Esophagus squamous epithelium (tissue), 5 donors: ENCODE measurements at regions not wholly inside any gene's neighbourhood (a gene's known extent, or its start where the extent isn't known, plus 50 kb on each side); places are given as distances from the start of the nearest gene placed in this dataset.

Experiments
- DNase-seq: peaks from one replicate; lab custom pipeline; 2025; lab: John Stamatoyannopoulos, UW
- H3K27ac ChIP-seq, 4 donors: fragments of 200-600 bp; sonication (generic); one replicate each; pipeline ENCODE4 v1.5.1; 2016 to 2019; ENCODE audit warnings: mild to moderate bottlenecking in 1 of 4
- H3K27me3 ChIP-seq, 4 donors: fragments of 200-600 bp; sonication (generic); 1 replicate in 3 of 4; 2 replicates in 1 of 4; pipeline versions ENCODE4 v1.5.1 to v1.6.0; 2017 to 2021; ENCODE audit warnings: antibody characterized with exemption in 1 of 4
- H3K36me3 ChIP-seq, 3 donors: fragments of 200-600 bp; sonication (generic); one replicate each; pipeline ENCODE4 v1.5.1; 2016 to 2019
- H3K4me1 ChIP-seq, 3 donors: fragments of 200-600 bp; sonication (generic); one replicate each; pipeline ENCODE4 v1.5.1; 2017 to 2019
- H3K4me3 ChIP-seq, 4 donors: fragments of 200-600 bp; sonication (generic); 1 replicate in 3 of 4; 2 replicates in 1 of 4; pipeline ENCODE4 v1.5.1; 2016 to 2019; ENCODE audit warnings: mild to moderate bottlenecking in 2 of 4, moderate library complexity in 1 of 4
- H3K9me3 ChIP-seq, 3 donors: fragments of 200-600 bp; sonication (generic); one replicate each; pipeline ENCODE4 v1.5.1; 2016 to 2019
- POLR2A ChIP-seq, 4 donors: fragments of 450-650 bp; IDR thresholded peaks; one replicate each; pipeline ENCODE4 v1.6.1; 2017; ENCODE audit warnings: antibody characterized with exemption in 4 of 4, mild to moderate bottlenecking in 4 of 4, moderate library complexity in 3 of 4
- WGBS, 2 donors: methylation state at CpG; one replicate each; pipeline ENCODE4 v1.1.5; 2018; 5-methylcytosine and 5-hydroxymethylcytosine counted together
- intact Hi-C: fragments of 100-400 bp; cut with DNase I; formaldehyde crosslinking; loops from one replicate; pipeline ENCODE4 v1.15.0; 2022
- TF ChIP-seq, protein P1 (sequence below), 6 experiments: fragments of 450-650 bp in 4 of 6; fragments of 200-600 bp in 2 of 6; sonication (generic) in 2 of 6; IDR thresholded peaks; one replicate each; pipeline ENCODE4 v1.5.1; 2016 to 2019; ENCODE audit warnings: antibody characterized with exemption in 6 of 6, mild to moderate bottlenecking in 4 of 6, moderate library complexity in 4 of 6
- donor health status: DM: yes; HTN: yes; CAD: no.

DNA sequence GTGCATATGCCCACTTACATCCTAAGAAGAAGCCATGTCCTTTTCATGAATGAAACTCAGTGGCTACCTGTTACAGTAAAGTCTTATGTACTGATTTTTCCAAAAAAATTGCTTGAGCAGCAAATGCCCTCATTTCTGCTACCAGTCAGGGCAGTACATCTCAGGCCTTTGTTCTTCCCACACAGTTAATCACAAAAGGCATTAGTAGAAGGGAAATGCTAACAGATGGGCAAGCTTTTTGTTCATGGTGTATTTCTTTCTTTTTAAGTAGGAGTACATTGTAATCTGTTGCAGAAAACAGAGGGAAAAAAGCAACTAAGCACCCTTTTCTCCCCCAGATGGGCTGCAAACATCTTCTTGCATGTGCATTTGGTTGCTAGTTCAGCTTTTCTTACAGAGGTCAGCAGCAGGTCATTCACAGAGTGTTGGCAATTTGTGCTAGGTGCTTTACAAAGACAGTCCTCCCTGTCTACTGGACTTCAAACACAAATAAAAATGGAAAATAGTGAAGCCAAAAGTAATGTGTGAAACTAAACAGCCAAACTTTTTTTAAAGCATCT lies 373.4 kb downstream of the PRDM5 start:
- TF ChIP-seq, protein P1, sequence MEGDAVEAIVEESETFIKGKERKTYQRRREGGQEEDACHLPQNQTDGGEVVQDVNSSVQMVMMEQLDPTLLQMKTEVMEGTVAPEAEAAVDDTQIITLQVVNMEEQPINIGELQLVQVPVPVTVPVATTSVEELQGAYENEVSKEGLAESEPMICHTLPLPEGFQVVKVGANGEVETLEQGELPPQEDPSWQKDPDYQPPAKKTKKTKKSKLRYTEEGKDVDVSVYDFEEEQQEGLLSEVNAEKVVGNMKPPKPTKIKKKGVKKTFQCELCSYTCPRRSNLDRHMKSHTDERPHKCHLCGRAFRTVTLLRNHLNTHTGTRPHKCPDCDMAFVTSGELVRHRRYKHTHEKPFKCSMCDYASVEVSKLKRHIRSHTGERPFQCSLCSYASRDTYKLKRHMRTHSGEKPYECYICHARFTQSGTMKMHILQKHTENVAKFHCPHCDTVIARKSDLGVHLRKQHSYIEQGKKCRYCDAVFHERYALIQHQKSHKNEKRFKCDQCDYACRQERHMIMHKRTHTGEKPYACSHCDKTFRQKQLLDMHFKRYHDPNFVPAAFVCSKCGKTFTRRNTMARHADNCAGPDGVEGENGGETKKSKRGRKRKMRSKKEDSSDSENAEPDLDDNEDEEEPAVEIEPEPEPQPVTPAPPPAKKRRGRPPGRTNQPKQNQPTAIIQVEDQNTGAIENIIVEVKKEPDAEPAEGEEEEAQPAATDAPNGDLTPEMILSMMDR (IDR thresholded peaks at IDR 0.05): no peak
- TF ChIP-seq POLR2A (IDR thresholded peaks at IDR 0.05): no peak
- no peaks in the 10 kb centered on the region for H3K4me1 ChIP-seq
- intact Hi-C loops: no loop called here
- H3K36me3 ChIP-seq: no peaks in the 10 kb centered on the region
- DNase-seq: no peak
- no peaks in the 10 kb centered on the region for H3K27me3 ChIP-seq
- H3K4me3 ChIP-seq: no peak overlapping the region
- H3K27ac ChIP-seq: no peak overlapping the region
- H3K9me3 ChIP-seq: no peaks in the 10 kb centered on the region

DNA sequence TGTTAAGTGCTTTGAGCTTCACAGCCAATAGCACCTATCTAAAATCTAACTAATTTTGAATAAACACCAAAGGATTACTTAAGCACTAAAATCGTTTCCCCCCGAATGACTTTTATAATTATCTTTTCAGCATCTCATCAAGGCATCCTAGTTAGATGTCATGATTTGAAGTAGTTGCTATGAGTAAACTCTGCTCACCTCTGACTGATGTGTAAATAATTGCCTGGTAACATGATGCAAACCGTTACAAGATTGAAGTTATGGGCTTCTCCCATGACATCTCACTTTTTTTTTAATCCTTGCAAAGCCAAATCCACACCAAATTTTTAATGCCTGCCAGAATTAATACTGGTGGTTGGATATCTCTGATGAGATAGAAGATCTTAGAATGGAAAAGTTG lies 377.1 kb downstream of the PRDM5 start:
- H3K36me3 ChIP-seq: no peaks in the 10 kb centered on the region
- H3K27ac ChIP-seq: no peak overlapping the region
- no peaks in the 10 kb centered on the region for H3K9me3 ChIP-seq
- WGBS, 2 donors: 68 to 72% methylated on average over 3 of the region's 3 CpGs
- TF ChIP-seq, protein P1 (IDR thresholded peaks at IDR 0.05): no peak
- no peak for TF ChIP-seq POLR2A (IDR thresholded peaks at IDR 0.05)
- H3K4me3 ChIP-seq: no peak overlapping the region
- intact Hi-C loops: no loop called here
- DNase-seq: no peak
- H3K4me1 ChIP-seq: no peaks in the 10 kb centered on the region
- no peaks in the 10 kb centered on the region for H3K27me3 ChIP-seq

DNA sequence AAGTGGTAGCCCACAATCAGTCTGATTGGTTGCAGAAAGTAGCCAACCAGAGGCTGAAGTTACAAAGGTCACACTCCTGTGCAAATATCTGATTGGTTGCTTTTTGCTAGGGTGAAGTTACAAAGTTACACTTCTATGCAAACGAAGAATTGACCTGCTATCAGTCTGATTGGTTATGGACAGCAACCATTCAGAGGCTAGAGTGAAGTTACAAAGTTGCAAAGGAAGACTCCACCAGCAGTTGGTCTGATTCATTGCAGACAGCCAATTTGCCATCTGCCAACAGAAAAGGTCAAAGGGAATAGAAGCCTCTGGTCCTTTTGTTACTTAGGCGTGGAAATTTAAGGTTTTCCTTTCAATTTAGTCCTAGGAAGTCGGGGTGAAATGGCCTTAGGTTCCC lies 377.7 kb downstream of the PRDM5 start:
- Histone ChIP-seq H3K36me3 (no peaks in the 10 kb centered on the region), H3K27ac (no peak overlapping the region), H3K4me3 (no peak overlapping the region), H3K9me3 (no peaks in the 10 kb centered on the region), H3K4me1 (no peaks in the 10 kb centered on the region), H3K27me3 (no peaks in the 10 kb centered on the region)
- TF ChIP-seq, protein P1 (IDR thresholded peaks at IDR 0.05): no peak
- no peak for TF ChIP-seq POLR2A (IDR thresholded peaks at IDR 0.05)
- intact Hi-C loops: no loop called here
- 46 to 50% methylated on average over 3 of the region's 3 CpGs for WGBS, 2 donors
- DNase-seq: no peak

DNA sequence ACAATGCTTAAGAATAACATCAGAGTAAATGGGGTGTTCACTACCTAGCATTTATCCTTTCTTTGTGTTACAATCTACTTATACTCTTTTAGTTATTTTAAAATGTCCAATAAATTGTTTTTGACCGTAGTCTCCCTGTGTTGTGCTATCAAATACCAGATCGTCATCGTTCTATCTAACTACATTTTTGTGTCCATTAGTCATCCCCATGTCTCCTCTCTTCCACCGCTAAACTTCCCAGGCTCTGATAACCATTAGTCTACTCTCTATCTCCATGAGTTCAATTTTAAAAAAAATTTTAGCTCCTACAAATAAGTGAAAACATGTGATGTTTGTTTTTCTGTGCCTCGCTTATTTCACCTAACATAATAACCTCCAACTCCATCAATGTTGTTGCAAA lies 381.9 kb downstream of the PRDM5 start:
- Histone ChIP-seq H3K27ac (no peak overlapping the region), H3K36me3 (no peaks in the 10 kb centered on the region), H3K4me1 (no peaks in the 10 kb centered on the region), H3K9me3 (no peaks in the 10 kb centered on the region), H3K27me3 (no peaks in the 10 kb centered on the region), H3K4me3 (no peak overlapping the region)
- WGBS, 2 donors: 85 to 90% methylated on average over 5 of the region's 5 CpGs
- TF ChIP-seq POLR2A (IDR thresholded peaks at IDR 0.05): no peak
- TF ChIP-seq, protein P1 (IDR thresholded peaks at IDR 0.05): no peak
- intact Hi-C loops: no loop called here
- DNase-seq: no peak

DNA sequence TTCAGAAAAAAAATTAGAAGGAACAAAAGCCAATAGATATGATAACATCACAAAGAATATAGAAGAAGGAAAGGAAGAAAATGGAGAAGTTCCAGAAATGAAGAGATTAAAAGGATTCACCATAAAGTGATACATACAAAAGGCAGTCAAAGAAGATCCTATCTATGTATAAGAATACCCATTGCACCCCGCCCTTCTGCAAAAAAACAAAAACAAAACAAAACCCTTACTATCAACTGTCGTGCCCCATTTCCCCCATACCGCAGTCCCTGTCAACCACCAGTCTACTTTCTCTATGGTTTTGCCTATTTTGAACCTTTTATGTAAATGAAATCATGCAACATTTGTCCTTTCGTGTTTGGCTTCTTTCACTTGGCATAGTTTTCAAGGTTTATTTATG lies 385.6 kb downstream of the PRDM5 start:
- no peaks in the 10 kb centered on the region for H3K4me1 ChIP-seq
- no peak overlapping the region for H3K27ac ChIP-seq
- no peaks in the 10 kb centered on the region for H3K9me3 ChIP-seq
- intact Hi-C loops: no loop called here
- no peak for TF ChIP-seq POLR2A (IDR thresholded peaks at IDR 0.05)
- TF ChIP-seq, protein P1 (IDR thresholded peaks at IDR 0.05): no peak
- no peak for DNase-seq
- 76 to 77% methylated on average over 4 of the region's 4 CpGs for WGBS, 2 donors
- no peaks in the 10 kb centered on the region for H3K27me3 ChIP-seq
- H3K4me3 ChIP-seq: no peak overlapping the region
- no peaks in the 10 kb centered on the region for H3K36me3 ChIP-seq
